ENCODE measurements at regions not wholly inside any gene's neighbourhood (a gene's known extent, or its start where the extent isn't known, plus 50 kb on each side); places are given as distances from the start of the nearest gene placed in this dataset.

DNA sequence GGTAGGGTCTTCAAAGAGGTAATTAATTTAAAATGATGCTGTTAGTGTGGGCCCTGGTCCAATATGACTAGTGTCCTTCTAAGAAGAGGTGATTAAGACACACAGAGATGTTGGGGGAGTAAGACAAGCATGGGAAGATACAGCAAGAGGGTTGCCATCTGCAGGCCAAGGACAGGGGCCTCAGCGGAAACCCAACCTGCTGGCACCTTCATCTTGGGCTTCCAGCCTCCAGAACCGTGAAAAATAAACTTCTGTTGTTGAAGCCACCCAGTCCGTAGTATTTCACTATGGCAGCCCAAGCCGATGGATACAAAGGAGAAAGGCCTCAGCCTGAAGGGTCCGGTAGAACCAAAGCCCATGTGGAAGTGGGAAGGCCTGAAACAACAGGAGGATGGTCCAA is 161.7 kb upstream of the UBE2E1 start:
- no peak for DNase-seq (ENCODE audit: low spot score)

- DNase-seq (ENCODE audit: low spot score) = no peak
Observed at GRCh38 chr3:23644676-23645075, 161.1 kb upstream of the UBE2E1 start.

DNA sequence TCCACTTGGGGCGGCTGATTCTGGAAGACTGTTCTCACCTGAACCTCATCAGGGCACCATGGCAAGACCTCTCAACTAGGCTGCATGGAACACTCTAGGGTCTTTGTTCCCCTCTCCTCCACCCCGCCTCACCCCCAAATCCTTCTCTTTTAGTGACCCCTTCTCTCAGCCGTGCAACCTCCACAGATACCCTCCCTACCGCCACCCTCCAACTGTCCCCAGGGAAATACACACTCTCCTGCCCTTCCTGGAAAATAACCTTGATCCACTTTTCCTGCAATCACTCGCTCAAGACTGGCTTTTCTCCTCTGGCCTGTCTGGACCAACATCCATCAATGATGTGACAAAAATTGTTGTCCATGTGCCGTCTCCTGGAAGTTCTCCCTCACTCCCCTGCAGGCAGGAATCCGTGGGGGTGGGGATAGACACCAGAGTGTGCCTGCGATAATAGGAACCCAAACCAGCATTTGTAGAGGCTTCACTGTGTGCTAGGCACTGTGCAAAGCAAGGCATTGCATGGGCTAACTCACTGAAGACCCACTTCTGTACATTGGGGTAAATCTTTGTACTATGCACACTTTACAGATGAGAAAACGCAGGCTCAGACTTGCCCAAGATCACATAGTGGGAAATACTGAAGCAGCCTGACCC is 160.1 kb upstream of the UBE2E1 start:
- no peak for DNase-seq (ENCODE audit: low spot score)

DNA sequence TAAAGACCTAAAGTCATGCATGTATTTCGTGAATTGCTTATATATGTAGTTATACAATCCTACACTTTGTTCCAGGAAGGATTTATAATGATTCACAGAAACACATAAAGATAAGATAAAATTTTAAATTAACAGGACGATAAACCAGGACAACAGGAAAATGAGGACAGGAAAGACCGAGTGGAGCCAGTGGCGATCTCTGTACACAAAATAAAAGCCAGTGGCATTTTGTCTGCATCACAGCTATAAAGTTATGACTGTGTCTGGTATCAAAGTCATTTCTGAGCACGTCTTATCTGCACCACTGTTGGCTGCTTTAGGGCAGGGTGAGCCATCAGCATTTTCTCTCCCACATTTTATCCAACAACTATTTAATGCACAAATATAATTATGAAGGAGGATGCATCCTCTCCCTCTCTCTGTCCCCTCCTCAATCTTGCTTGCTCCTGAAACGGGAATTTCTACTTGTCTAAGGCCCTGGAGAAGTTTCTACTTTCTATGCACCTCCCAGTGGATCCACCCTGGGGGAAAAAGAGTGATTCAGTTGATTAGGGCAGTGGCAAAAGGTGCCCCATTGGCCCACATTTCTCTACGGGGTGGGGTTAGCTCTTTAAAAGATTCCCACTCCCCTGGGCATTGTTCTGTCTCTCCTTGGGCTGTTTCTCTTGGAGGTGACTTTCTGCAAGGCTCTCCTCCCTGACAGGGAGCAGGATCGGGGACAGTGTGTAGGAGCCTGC is 159.4 kb upstream of the UBE2E1 start:
- no peak for DNase-seq (ENCODE audit: low spot score)

GRCh38 chr3:23647706-23648258 is 158.0 kb upstream of the UBE2E1 start:
- DNase-seq (ENCODE audit: low spot score) = no peak

DNA sequence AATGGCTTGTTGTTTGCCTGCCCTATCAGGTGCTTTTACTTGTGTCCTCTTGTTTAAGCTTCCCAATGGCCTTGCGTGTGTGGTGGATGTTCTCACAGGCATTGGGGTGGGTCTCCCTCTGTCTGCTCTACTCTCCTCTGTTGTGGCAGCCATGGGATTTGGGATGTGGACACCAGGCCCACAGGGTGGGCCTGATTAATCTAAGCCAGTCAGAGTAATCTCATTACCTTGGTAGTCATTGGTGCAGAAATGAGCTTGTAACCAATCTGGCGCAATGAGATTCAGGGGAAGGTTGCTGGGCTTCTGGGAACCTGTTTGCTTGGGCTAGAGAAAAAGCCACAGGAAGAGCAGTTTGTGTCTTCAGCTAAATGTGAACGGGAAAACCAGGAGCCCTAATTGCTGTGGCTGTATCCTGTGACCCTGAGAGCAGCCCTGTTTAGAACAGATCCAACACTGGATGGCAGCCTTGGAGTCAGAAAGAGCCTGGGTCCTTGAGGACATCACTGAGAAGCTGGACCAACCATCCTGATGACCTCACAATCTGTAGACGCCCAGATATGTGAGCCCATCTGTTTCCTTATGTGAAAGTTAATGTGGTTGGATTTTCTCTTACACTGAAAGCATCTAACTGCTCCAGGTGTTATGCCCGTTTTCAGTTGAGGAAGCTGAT is 157.3 kb upstream of the UBE2E1 start:
- no peak for DNase-seq (ENCODE audit: low spot score)

DNA sequence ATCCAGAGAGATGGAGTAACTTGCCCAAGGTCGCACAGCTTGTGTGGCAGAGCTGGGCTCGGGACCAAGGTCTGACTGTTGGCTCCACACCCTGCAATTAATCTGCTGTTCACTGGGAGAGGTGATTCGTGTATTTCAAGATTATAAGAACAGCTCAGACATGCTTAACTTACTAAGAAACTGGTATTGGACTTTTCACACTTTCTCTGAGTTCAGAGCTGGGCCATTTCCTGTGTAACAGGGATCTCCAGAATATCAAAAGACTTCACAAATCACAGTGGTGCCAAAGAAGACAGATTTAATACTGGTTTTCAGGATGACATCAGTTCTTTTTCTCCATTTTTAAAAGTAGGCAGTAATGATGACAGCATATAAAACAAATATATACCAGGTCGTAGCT is 156.8 kb upstream of the UBE2E1 start:
- no peak for DNase-seq (ENCODE audit: low spot score)

- no peak for DNase-seq (ENCODE audit: low spot score)
Observed at GRCh38 chr3:23649448-23649847, 156.3 kb upstream of the UBE2E1 start.

DNA sequence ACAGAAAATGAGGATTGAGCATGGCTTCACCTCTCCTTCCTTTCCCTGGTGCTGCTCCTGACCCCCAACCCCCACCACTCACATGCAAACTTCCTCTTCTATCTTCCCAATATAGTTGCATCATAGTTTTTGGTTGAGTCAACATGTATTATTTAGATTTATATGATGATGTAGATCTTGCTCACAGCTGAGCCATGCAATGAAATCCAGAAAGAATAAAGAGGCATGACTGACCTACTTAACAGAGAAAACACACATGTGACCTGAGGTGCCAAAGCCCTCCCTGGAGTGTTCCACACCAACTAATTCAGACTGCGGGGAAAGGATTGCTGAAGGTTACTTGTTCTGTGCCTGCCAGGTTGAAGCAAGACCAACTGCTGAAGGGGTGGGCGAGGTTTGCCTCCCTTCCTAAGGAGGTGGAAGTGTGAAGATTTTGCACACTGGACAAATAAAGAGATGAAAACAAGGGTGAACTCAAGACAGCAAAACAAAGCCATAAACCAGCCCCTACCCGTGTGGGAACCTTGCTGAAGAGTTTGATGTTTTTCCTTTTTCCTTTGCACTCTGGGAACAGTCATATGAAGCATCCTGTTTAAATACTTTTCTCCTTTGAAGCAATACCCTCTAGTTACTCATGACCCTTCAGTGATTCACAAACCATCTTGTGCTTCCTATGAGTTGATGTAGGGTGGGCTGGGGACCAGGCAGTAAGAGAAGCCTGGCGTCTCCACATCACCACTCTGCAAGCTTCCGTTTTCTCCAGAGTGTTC is 155.2 kb upstream of the UBE2E1 start:
- no peak for DNase-seq (ENCODE audit: low spot score)

- no peak for DNase-seq (ENCODE audit: low spot score)
Observed at GRCh38 chr3:23653647-23654525, 151.9 kb upstream of the UBE2E1 start.

DNA sequence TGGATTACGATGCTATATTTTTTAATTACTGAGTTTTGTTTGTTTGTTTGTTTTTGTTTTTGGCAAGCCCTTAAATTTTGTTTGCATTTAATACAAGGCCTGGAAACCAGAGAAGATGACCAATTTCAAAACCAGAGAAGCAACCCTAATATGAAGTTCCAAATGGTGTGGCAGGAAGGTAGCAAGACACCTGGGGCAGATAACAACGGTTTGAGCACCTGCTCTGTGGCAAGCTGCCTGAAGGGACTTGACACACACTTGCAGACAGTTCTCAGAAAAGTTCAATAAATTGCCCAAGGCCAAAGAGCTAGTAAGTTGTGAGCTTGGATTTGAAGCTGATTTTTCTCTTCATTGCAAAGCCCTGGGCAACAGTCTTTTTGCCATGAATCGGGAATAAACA is 151.2 kb upstream of the UBE2E1 start:
- no peak for DNase-seq (ENCODE audit: low spot score)

GRCh38 chr3:23655749-23656148 is 150.0 kb upstream of the UBE2E1 start:
- no peak for DNase-seq (ENCODE audit: low spot score)

GRCh38 chr3:23656199-23656598 is 149.6 kb upstream of the UBE2E1 start:
- DNase-seq (ENCODE audit: low spot score) = no peak

DNA sequence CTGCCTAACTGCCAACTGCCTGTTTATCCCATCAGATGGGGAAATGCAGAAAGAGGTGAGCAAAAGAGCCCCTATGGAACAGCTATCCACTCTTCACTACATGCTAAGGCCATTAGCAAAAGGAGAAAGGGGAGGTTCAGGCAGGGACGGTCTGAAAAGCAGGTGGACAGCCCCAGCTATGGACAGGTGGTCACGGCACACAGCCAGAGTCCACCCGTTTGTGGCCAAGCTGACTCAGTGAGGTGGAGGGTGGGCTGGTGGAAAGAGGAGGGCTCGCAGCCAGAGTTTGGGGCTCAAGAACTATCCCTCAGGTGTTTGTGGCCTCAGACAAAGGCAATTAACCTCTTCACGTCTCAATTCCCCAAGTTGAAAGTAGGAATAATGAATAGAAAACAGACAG is 148.9 kb upstream of the UBE2E1 start:
- no peak for DNase-seq (ENCODE audit: low spot score)

DNA sequence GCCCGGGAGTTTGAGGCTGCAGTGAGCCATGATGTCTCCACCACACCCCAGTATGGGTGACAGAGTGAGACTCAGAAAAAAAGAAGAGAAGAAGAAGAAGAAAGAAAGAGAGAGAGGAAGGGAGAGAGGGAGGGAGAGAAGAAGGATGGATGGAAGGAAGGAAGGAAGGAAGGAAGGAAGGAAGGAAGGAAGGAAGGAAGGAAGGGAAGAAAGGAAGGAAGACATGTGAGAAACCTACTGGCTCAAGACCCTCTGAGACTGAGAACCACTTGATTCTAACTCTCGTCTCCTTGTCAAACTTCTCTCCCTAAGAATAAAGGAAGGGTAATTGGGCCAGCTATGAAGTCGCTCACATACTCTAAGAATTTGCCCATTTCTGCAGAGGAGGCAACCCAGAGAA is 148.1 kb upstream of the UBE2E1 start:
- DNase-seq (ENCODE audit: low spot score) = no peak

- no peak for DNase-seq (ENCODE audit: low spot score)
Observed at GRCh38 chr3:23659274-23659673, 146.5 kb upstream of the UBE2E1 start.

- no peak for DNase-seq (ENCODE audit: low spot score)
Observed at GRCh38 chr3:23659840-23660430, 145.8 kb upstream of the UBE2E1 start.

DNA sequence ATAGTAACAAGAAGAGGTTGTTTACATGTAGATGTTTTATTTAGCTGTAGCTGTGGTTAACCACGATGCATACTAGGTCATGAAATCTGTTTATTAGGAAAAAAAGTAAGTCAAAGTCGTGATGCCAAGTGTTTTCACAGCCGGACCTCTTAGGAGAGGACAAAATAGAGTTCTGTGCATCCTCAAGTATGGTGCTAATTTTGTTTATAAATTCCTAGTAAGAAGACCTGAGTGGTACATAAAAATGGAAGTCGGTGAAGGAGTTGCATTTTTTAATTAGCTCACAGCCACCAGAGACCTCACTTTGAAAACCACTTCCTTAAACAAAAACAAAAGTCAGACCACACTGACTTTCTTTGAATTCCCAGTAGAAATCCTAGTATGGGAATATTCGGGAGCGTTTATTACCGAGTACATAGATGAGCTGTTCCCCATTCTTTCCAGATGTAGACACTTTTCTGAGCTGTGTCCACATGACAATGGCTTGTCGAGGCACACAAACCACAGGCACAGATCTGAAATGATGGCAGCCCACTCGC is 143.6 kb upstream of the UBE2E1 start:
- DNase-seq (ENCODE audit: low spot score) = no peak

GRCh38 chr3:23663246-23663645 is 142.5 kb upstream of the UBE2E1 start:
- no peak for DNase-seq (ENCODE audit: low spot score)

GRCh38 chr3:23663661-23664186 is 142.0 kb upstream of the UBE2E1 start:
- DNase-seq (ENCODE audit: low spot score) = no peak
